Kidney (tissue), 13 donors: ENCODE measurements at regions not wholly inside any gene's neighbourhood (a gene's known extent, or its start where the extent isn't known, plus 50 kb on each side); places are given as distances from the start of the nearest gene placed in this dataset.

Experiments
- DNase-seq, 5 donors: peaks; one replicate each; pipeline ENCODE4 v3.0.0-alpha.2; 2013 to 2020
- FAIRE-seq: peaks from 2 replicates; lab custom pipeline; 2012; peaks lifted over from hg19 to GRCh38; lab: Jason Lieb, UNC
- H3K27ac ChIP-seq, 2 donors: one replicate each; pipeline ENCODE4 v1.7.0; 2013; ENCODE audit warnings: low read depth in 2 of 2, low read length in 2 of 2, inconsistent platforms in 1 of 2
- H3K27me3 ChIP-seq: one replicate; pipeline ENCODE4 v1.7.1; 2013; ENCODE audit warnings: low read length, inconsistent platforms; ENCODE audit not compliant: control insufficient read depth, insufficient read depth
- H3K36me3 ChIP-seq, 3 donors: one replicate each; pipeline versions ENCODE4 v1.7.0 to v1.7.1; 2013; ENCODE audit warnings: low read length in 3 of 3, control low read depth in 1 of 3, inconsistent platforms in 1 of 3; ENCODE audit not compliant: insufficient read depth in 3 of 3, control insufficient read depth in 2 of 3
- H3K4me1 ChIP-seq, 3 donors: one replicate each; pipeline versions ENCODE4 v1.7.0 to v1.7.1; 2013; ENCODE audit warnings: low read length in 3 of 3, inconsistent platforms in 1 of 3, low read depth in 1 of 3; ENCODE audit not compliant: control insufficient read depth in 2 of 3, insufficient read depth in 2 of 3
- H3K4me3 ChIP-seq, 3 donors: one replicate each; pipeline versions ENCODE4 v1.7.0 to v1.8.1; 2013; ENCODE audit warnings: low read length in 3 of 3, control low read depth in 1 of 3, inconsistent platforms in 1 of 3
- H3K9ac ChIP-seq, 3 donors: one replicate each; pipeline versions ENCODE4 v1.7.0 to v1.7.1; 2013; ENCODE audit warnings: low read length in 3 of 3, control low read depth in 1 of 3, inconsistent platforms in 1 of 3
- H3K9me3 ChIP-seq, 3 donors: one replicate each; pipeline versions ENCODE4 v1.7.0 to v1.7.1; 2013; ENCODE audit warnings: low read length in 3 of 3, control low read depth in 1 of 3, inconsistent platforms in 1 of 3; ENCODE audit not compliant: control insufficient read depth in 2 of 3, insufficient read depth in 1 of 3
- CTCF ChIP-seq: IDR thresholded peaks from 3 replicates; pipeline ENCODE4 v1.5.1; 2012; ENCODE audit warnings: mild to moderate bottlenecking, moderate library complexity, borderline replicate concordance; ENCODE audit not compliant: insufficient read depth; ENCODE audit errors: extremely low read depth
- intact Hi-C: fragments of 100-400 bp; cut with DNase I; formaldehyde crosslinking; loops from one replicate; pipeline ENCODE4 v1.11.1; 2022
- donor health status: control.
- donor health status: control.
- donor health status: control.
- donor health status: control.
- donor health status: control.
- donor health status: DM: yes; HTN: yes; CAD: no.
- donor health status: Normal renal cell carcinoma (clear cell type).

GRCh38 chr13:53920916-53921315 lies 892.3 kb downstream of the OLFM4 start:
- no peak overlapping the region for H3K27ac ChIP-seq
- H3K4me1 ChIP-seq, result no peaks in the 10 kb centered on the region
- H3K27me3 ChIP-seq, result no peaks in the 10 kb centered on the region
- no peak for FAIRE-seq
- H3K4me3 ChIP-seq, result no peak overlapping the region
- peak in 1 of 5 donors; percentile 69 for DNase-seq
- intact Hi-C loops, result no loop called here
- no peak for TF ChIP-seq CTCF
- no peaks in the 10 kb centered on the region for H3K9me3 ChIP-seq
- H3K36me3 ChIP-seq, result no peaks in the 10 kb centered on the region
- H3K9ac ChIP-seq, result no peak overlapping the region

- intact Hi-C loops, result no loop called here
- no peaks in the 10 kb centered on the region for H3K9me3 ChIP-seq
- H3K36me3 ChIP-seq, result no peaks in the 10 kb centered on the region
- H3K4me1 ChIP-seq, result no peaks in the 10 kb centered on the region
- no peak overlapping the region for H3K4me3 ChIP-seq
- H3K27ac ChIP-seq, result no peak overlapping the region
- no peaks in the 10 kb centered on the region for H3K27me3 ChIP-seq
- DNase-seq (peak in 1 of 5 donors; percentile 66), FAIRE-seq (no peak)
- no peak overlapping the region for H3K9ac ChIP-seq
- no peak for TF ChIP-seq CTCF
Measured at GRCh38 chr13:53921473-53921872, 892.9 kb downstream of the OLFM4 start.

- H3K4me1 ChIP-seq, result no peaks in the 10 kb centered on the region
- no peaks in the 10 kb centered on the region for H3K9me3 ChIP-seq
- H3K4me3 ChIP-seq, result no peak overlapping the region
- no peak overlapping the region for H3K9ac ChIP-seq
- FAIRE-seq (no peak), DNase-seq (no peak)
- no peaks in the 10 kb centered on the region for H3K27me3 ChIP-seq
- no peaks in the 10 kb centered on the region for H3K36me3 ChIP-seq
- intact Hi-C loops, result no loop called here
- no peak overlapping the region for H3K27ac ChIP-seq
- no peak for TF ChIP-seq CTCF
Measured at GRCh38 chr13:53941588-53942190, 913.1 kb downstream of the OLFM4 start.

GRCh38 chr13:53946500-53946899 lies 917.9 kb downstream of the OLFM4 start:
- H3K4me3 ChIP-seq, result no peak overlapping the region
- H3K4me1 ChIP-seq, result no peaks in the 10 kb centered on the region
- no peaks in the 10 kb centered on the region for H3K9me3 ChIP-seq
- no peaks in the 10 kb centered on the region for H3K36me3 ChIP-seq
- no peaks in the 10 kb centered on the region for H3K27me3 ChIP-seq
- intact Hi-C loops, result no loop called here
- H3K27ac ChIP-seq, result no peak overlapping the region
- no peak overlapping the region for H3K9ac ChIP-seq
- no peak for TF ChIP-seq CTCF
- no peak for FAIRE-seq
- no peak for DNase-seq
